HEK293T (cell line): ENCODE measurements at regions not wholly inside any gene's neighbourhood (a gene's known extent, or its start where the extent isn't known, plus 50 kb on each side); places are given as distances from the start of the nearest gene placed in this dataset.

Experiments
- CTCF ChIA-PET: fragments of 350-600 bp; formaldehyde crosslinking; extraction: SDS; loops from one replicate; lab custom pipeline; 2021; ENCODE audit warnings: antibody characterized with exemption, inconsistent platforms; lab: Yijun Ruan, JAX
- POLR2A ChIA-PET: fragments of 350-600 bp; formaldehyde crosslinking; extraction: SDS; loops from one replicate; lab custom pipeline; 2020; ENCODE audit warnings: antibody characterized with exemption, inconsistent platforms; lab: Yijun Ruan, JAX
- DNase-seq: peaks from one replicate; pipeline ENCODE4 v3.0.0; 2012; ENCODE audit warnings: mixed read lengths; ENCODE audit errors: extremely low spot score
- ARNT ChIP-seq: fragments of 450-650 bp; IDR thresholded peaks from 2 replicates; pipeline ENCODE4 v1.6.1; 2017; ENCODE audit warnings: mild to moderate bottlenecking
- BHLHE40 ChIP-seq: fragments of 450-650 bp; IDR thresholded peaks from 2 replicates; pipeline ENCODE4 v1.6.1; 2016; ENCODE audit warnings: mild to moderate bottlenecking, moderate library complexity, borderline replicate concordance
- CTBP1 ChIP-seq: fragments of 450-650 bp; IDR thresholded peaks from 2 replicates; pipeline ENCODE4 v1.6.1; 2016; ENCODE audit warnings: borderline replicate concordance
- ELF4 ChIP-seq: fragments of 450-650 bp; IDR thresholded peaks from 2 replicates; pipeline ENCODE4 v1.6.1; 2017; ENCODE audit warnings: antibody characterized with exemption
- FOXA1 ChIP-seq: fragments of 450-650 bp; IDR thresholded peaks from 2 replicates; pipeline ENCODE4 v1.6.1; 2016; ENCODE audit warnings: mild to moderate bottlenecking
- FOXK2 ChIP-seq: fragments of 450-650 bp; IDR thresholded peaks from 2 replicates; pipeline ENCODE4 v1.6.1; 2016; ENCODE audit warnings: mild to moderate bottlenecking
- FOXM1 ChIP-seq: fragments of 450-650 bp; IDR thresholded peaks from 2 replicates; pipeline ENCODE4 v1.6.1; 2017; ENCODE audit warnings: mild to moderate bottlenecking, borderline replicate concordance
- HDGF ChIP-seq: fragments of 450-650 bp; IDR thresholded peaks from 2 replicates; pipeline ENCODE4 v1.6.1; 2017; ENCODE audit warnings: antibody characterized with exemption, borderline replicate concordance
- L3MBTL2 ChIP-seq: fragments of 450-650 bp; conservative IDR thresholded peaks from 2 replicates; pipeline ENCODE4 v1.6.1; 2016; ENCODE audit warnings: mild to moderate bottlenecking
- LEF1 ChIP-seq: fragments of 450-650 bp; IDR thresholded peaks from 2 replicates; pipeline ENCODE4 v1.6.1; 2017; ENCODE audit warnings: mild to moderate bottlenecking, borderline replicate concordance
- NFRKB ChIP-seq: fragments of 450-650 bp; IDR thresholded peaks from 2 replicates; pipeline ENCODE4 v1.6.1; 2016; ENCODE audit warnings: mild to moderate bottlenecking, moderate library complexity
- SP1 ChIP-seq: fragments of 450-650 bp; IDR thresholded peaks from 2 replicates; pipeline ENCODE4 v1.6.1; 2017
- SUZ12 ChIP-seq: fragments of 450-650 bp; IDR thresholded peaks from 2 replicates; pipeline ENCODE4 v1.6.1; 2016; ENCODE audit warnings: mild to moderate bottlenecking
- TARDBP ChIP-seq: fragments of 450-650 bp; IDR thresholded peaks from 2 replicates; pipeline ENCODE4 v1.6.1; 2016
- ZNF384 ChIP-seq: fragments of 450-650 bp; IDR thresholded peaks from 2 replicates; pipeline ENCODE4 v1.6.1; 2016
- TF ChIP-seq, protein P1 (sequence below): fragments of 450-650 bp; IDR thresholded peaks from 2 replicates; pipeline ENCODE4 v1.6.1; 2016

GRCh38 chr9:82799286-82799685, 263.7 kb downstream of the RASEF start:
- CTCF ChIA-PET: no interaction called here
- TF ChIP-seq BHLHE40 (no peak), CTBP1 (no peak), FOXK2 (no peak), HDGF (no peak), FOXA1 (no peak), NFRKB (no peak), TARDBP (no peak), FOXM1 (no peak), ZNF384 (no peak), SUZ12 (no peak), L3MBTL2 (no peak), ELF4 (no peak), SP1 (no peak), LEF1 (no peak), ARNT (no peak)
- TF ChIP-seq, protein P1, sequence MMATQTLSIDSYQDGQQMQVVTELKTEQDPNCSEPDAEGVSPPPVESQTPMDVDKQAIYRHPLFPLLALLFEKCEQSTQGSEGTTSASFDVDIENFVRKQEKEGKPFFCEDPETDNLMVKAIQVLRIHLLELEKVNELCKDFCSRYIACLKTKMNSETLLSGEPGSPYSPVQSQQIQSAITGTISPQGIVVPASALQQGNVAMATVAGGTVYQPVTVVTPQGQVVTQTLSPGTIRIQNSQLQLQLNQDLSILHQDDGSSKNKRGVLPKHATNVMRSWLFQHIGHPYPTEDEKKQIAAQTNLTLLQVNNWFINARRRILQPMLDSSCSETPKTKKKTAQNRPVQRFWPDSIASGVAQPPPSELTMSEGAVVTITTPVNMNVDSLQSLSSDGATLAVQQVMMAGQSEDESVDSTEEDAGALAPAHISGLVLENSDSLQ: no peak
- no peak for DNase-seq
- POLR2A ChIA-PET: no interaction called here

DNA sequence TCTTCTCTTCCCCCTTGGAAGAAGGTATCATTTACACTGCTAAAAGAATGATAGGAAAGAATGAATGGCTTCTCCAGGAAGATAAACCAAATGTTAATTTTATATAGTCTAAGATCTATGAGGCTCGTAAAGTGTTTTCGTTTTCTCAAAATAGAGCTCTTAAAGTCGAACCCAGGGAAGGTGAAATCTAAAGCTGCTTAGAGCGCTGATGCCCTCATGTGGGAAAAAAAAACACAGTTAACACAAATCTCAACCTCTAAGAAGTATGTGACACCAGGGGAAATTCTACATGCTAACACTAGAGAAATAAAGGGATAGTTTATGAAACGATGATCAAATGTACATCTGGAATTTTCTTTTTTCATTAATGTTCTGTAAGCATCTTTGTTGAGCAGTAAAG, 257.9 kb downstream of the RASEF start:
- ChIA-PET POLR2A (no interaction called here), CTCF (interaction anchor here (0.5 to 1.0 kb wide), 2 partner anchors 192 to 199 kb away, joined by 4 read pairs; no protein-coding TSS in a partner anchor)
- TF ChIP-seq LEF1 (no peak), FOXA1 (no peak), ARNT (no peak), FOXM1 (no peak), HDGF (no peak), CTBP1 (no peak), ELF4 (no peak), SUZ12 (no peak), FOXK2 (no peak), NFRKB (no peak), SP1 (no peak), ZNF384 (no peak), L3MBTL2 (no peak), BHLHE40 (no peak), TARDBP (no peak)
- TF ChIP-seq, protein P1: no peak
- DNase-seq: no peak

GRCh38 chr9:82808478-82808877, 254.5 kb downstream of the RASEF start:
- TF ChIP-seq L3MBTL2 (no peak), NFRKB (no peak), HDGF (no peak), FOXK2 (no peak), SP1 (no peak), FOXA1 (no peak), TARDBP (no peak), CTBP1 (no peak), SUZ12 (no peak), ARNT (no peak), BHLHE40 (no peak), FOXM1 (no peak), LEF1 (no peak), ZNF384 (no peak), ELF4 (no peak)
- TF ChIP-seq, protein P1: no peak
- ChIA-PET POLR2A (no interaction called here), CTCF (interaction anchor here (0.6 kb wide), 1 partner anchor 1110 kb away, joined by 3 read pairs; no protein-coding TSS in a partner anchor)
- no peak for DNase-seq

DNA sequence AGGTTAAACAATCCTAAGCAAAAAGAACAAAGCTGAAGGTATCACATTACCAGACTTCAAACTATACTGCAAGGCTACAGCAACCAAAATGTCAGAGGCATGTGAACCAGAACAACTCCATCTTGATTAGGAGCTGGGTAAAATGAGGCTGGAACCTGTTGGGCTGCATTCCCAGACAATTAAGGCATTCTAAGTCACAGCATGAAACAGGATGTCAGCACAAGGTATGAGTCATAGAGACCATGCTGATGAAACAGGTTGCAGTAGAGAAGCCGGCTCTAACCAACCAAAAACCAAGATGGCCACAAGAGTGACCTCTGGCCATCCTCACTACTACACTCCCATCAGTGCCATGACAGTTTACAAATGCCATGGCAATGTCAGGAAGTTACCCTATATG, 252.0 kb downstream of the RASEF start:
- POLR2A ChIA-PET: no interaction called here
- no peak for TF ChIP-seq L3MBTL2
- no peak for TF ChIP-seq CTBP1
- no peak for TF ChIP-seq ZNF384
- TF ChIP-seq, protein P1: no peak
- TF ChIP-seq FOXK2: no peak
- TF ChIP-seq NFRKB: no peak
- TF ChIP-seq ELF4: no peak
- TF ChIP-seq TARDBP: no peak
- no peak for TF ChIP-seq FOXA1
- no peak for TF ChIP-seq ARNT
- no peak for TF ChIP-seq HDGF
- TF ChIP-seq BHLHE40: no peak
- no peak for TF ChIP-seq SUZ12

GRCh38 chr9:82819260-82819659, 243.7 kb downstream of the RASEF start:
- CTCF ChIA-PET: no interaction called here
- TF ChIP-seq LEF1 (no peak), ZNF384 (no peak), HDGF (no peak), L3MBTL2 (no peak), ARNT (no peak), BHLHE40 (no peak), ELF4 (no peak)
- no peak for DNase-seq
- POLR2A ChIA-PET: no interaction called here

More for the DNA sequence above, 252.0 kb downstream of the RASEF start:
- no peak for DNase-seq
- CTCF ChIA-PET: no interaction called here

- no peak for TF ChIP-seq FOXA1
- TF ChIP-seq FOXM1: no peak
- TF ChIP-seq TARDBP: no peak
These were observed 242.8 kb downstream of the RASEF start for GRCh38 chr9:82820186-82820585.

More at GRCh38 chr9:82820186-82820585, 242.8 kb downstream of the RASEF start:
- DNase-seq: no peak
- POLR2A ChIA-PET: no interaction called here
- CTCF ChIA-PET: no interaction called here
